ENCODE measurements at regions not wholly inside any gene's neighbourhood (a gene's known extent, or its start where the extent isn't known, plus 50 kb on each side); places are given as distances from the start of the nearest gene placed in this dataset.
"Not testable (repeated sequence)": the region's sequence is repeated elsewhere in the genome, so short reads cannot be mapped to it uniquely, and the experiment has no call there.

- no peak for DNase-seq (ENCODE audit: unreplicated experiment)
- Mint-ChIP-seq H3K4me3 (ENCODE audit: unreplicated experiment) (no peak overlapping the region), H3K9me3 (ENCODE audit: unreplicated experiment) (peaks cover 8% of the 10 kb centered on the region), H3K27me3 (ENCODE audit: insufficient read depth, unreplicated experiment) (peaks cover 18% of the 10 kb centered on the region), H3K27ac (ENCODE audit: low read depth, unreplicated experiment) (no peak overlapping the region), H3K4me1 (ENCODE audit: insufficient read depth, unreplicated experiment) (no peaks in the 10 kb centered on the region), H3K36me3 (ENCODE audit: insufficient read depth, unreplicated experiment) (no peaks in the 10 kb centered on the region)
- ChIA-PET CTCF (interaction anchor here (0.6 kb wide), 1 partner anchor 588 kb away, joined by 3 read pairs; no protein-coding TSS in a partner anchor), POLR2A (no interaction called here)
- TF ChIP-seq CTCF (IDR thresholded peaks at IDR 0.05; ENCODE audit: unreplicated experiment) = no peak
- no TSS peak for BruUV-seq (replicated peaks)
- intact Hi-C loops (cut with micrococcal nuclease) = no loop called here
Observed at GRCh38 chr15:69871511-69872134, 226.1 kb downstream of the TLE3 start.

GRCh38 chr15:69873807-69874206 lies 223.9 kb downstream of the TLE3 start:
- DNase-seq (ENCODE audit: unreplicated experiment) = no peak
- Mint-ChIP-seq H3K27me3 (ENCODE audit: insufficient read depth, unreplicated experiment) (peaks cover 18% of the 10 kb centered on the region), H3K9me3 (ENCODE audit: unreplicated experiment) (peaks cover 8% of the 10 kb centered on the region), H3K27ac (ENCODE audit: low read depth, unreplicated experiment) (no peak overlapping the region), H3K4me3 (ENCODE audit: unreplicated experiment) (no peak overlapping the region), H3K4me1 (ENCODE audit: insufficient read depth, unreplicated experiment) (no peaks in the 10 kb centered on the region), H3K36me3 (ENCODE audit: insufficient read depth, unreplicated experiment) (no peaks in the 10 kb centered on the region)
- no peak for TF ChIP-seq CTCF (IDR thresholded peaks at IDR 0.05; ENCODE audit: unreplicated experiment)
- intact Hi-C loops (cut with micrococcal nuclease) = no loop called here
- ChIA-PET CTCF (no interaction called here), POLR2A (no interaction called here)
- no TSS peak for BruUV-seq (replicated peaks)

- H3K4me3 Mint-ChIP-seq (ENCODE audit: unreplicated experiment) = no peak overlapping the region
- peaks cover 8% of the 10 kb centered on the region for H3K9me3 Mint-ChIP-seq (ENCODE audit: unreplicated experiment)
- CTCF ChIA-PET = interaction anchor here (0.7 kb wide), 1 partner anchor 601 kb away, joined by 3 read pairs; no protein-coding TSS in a partner anchor
- POLR2A ChIA-PET = interaction anchor here (0.7 kb wide), 1 partner anchor 204 kb away, joined by 3 read pairs; no protein-coding TSS in a partner anchor
- no peak overlapping the region for H3K27ac Mint-ChIP-seq (ENCODE audit: low read depth, unreplicated experiment)
- intact Hi-C loops (cut with micrococcal nuclease) = no loop called here
- no peak for TF ChIP-seq CTCF (IDR thresholded peaks at IDR 0.05; ENCODE audit: unreplicated experiment)
- no peak for DNase-seq (ENCODE audit: unreplicated experiment)
- H3K27me3 Mint-ChIP-seq (ENCODE audit: insufficient read depth, unreplicated experiment) = peaks cover 18% of the 10 kb centered on the region
- no peaks in the 10 kb centered on the region for H3K36me3 Mint-ChIP-seq (ENCODE audit: insufficient read depth, unreplicated experiment)
- H3K4me1 Mint-ChIP-seq (ENCODE audit: insufficient read depth, unreplicated experiment) = no peaks in the 10 kb centered on the region
- no TSS peak for BruUV-seq (replicated peaks)
Observed at GRCh38 chr15:69874321-69874720, 223.4 kb downstream of the TLE3 start.

GRCh38 chr15:69876064-69876940 lies 221.4 kb downstream of the TLE3 start:
- intact Hi-C loops (cut with micrococcal nuclease) = no loop called here
- BruUV-seq (replicated peaks) = no TSS peak
- TF ChIP-seq CTCF (IDR thresholded peaks at IDR 0.05; ENCODE audit: unreplicated experiment) = no peak
- DNase-seq (ENCODE audit: unreplicated experiment) = no peak
- Mint-ChIP-seq H3K27me3 (ENCODE audit: insufficient read depth, unreplicated experiment) (peaks cover 18% of the 10 kb centered on the region), H3K36me3 (ENCODE audit: insufficient read depth, unreplicated experiment) (no peaks in the 10 kb centered on the region), H3K4me1 (ENCODE audit: insufficient read depth, unreplicated experiment) (no peaks in the 10 kb centered on the region), H3K9me3 (ENCODE audit: unreplicated experiment) (peaks cover 8% of the 10 kb centered on the region), H3K4me3 (ENCODE audit: unreplicated experiment) (no peak overlapping the region), H3K27ac (ENCODE audit: low read depth, unreplicated experiment) (no peak overlapping the region)
- POLR2A ChIA-PET = no interaction called here
- CTCF ChIA-PET = no interaction called here

- DNase-seq (ENCODE audit: unreplicated experiment); POLR2A ChIA-PET; H3K27me3 Mint-ChIP-seq (ENCODE audit: insufficient read depth, unreplicated experiment); H3K9me3 Mint-ChIP-seq (ENCODE audit: unreplicated experiment); H3K4me1 Mint-ChIP-seq (ENCODE audit: insufficient read depth, unreplicated experiment); H3K36me3 Mint-ChIP-seq (ENCODE audit: insufficient read depth, unreplicated experiment); intact Hi-C loops (cut with micrococcal nuclease); CTCF ChIA-PET; H3K27ac Mint-ChIP-seq (ENCODE audit: low read depth, unreplicated experiment); BruUV-seq (replicated peaks); H3K4me3 Mint-ChIP-seq (ENCODE audit: unreplicated experiment): not testable (repeated sequence)
Observed at GRCh38 chr15:69879963-69880362, 217.8 kb downstream of the TLE3 start.
